Astrocyte (in vitro differentiated cells and primary cell): ENCODE measurements at regions not wholly inside any gene's neighbourhood (a gene's known extent, or its start where the extent isn't known, plus 50 kb on each side); places are given as distances from the start of the nearest gene placed in this dataset.
"Not testable (repeated sequence)": the region's sequence is repeated elsewhere in the genome, so short reads cannot be mapped to it uniquely, and the experiment has no call there.

Experiments used
- DNase-seq: peaks from one replicate; pipeline ENCODE4 v3.0.0-alpha.2; 2010; ENCODE audit warnings: low read depth
- FAIRE-seq: peaks from 2 replicates; lab custom pipeline; 2011; peaks lifted over from hg19 to GRCh38; lab: Jason Lieb, UNC
- H2AFZ ChIP-seq: 2 replicates; pipeline ENCODE4 v1.6.0; 2012; ENCODE audit warnings: low read depth, low read length, inconsistent platforms
- H3K27ac ChIP-seq: 2 replicates; pipeline ENCODE4 v1.5.1; 2011; ENCODE audit warnings: low read depth, low read length, inconsistent platforms
- H3K27me3 ChIP-seq: 2 replicates; pipeline ENCODE4 v1.6.0; 2011; ENCODE audit warnings: low read length, inconsistent platforms; ENCODE audit not compliant: insufficient read depth
- H3K36me3 ChIP-seq: 2 replicates; pipeline ENCODE4 v1.5.1; 2011; ENCODE audit warnings: low read length, inconsistent platforms; ENCODE audit not compliant: insufficient read depth
- H3K4me1 ChIP-seq: 2 replicates; pipeline ENCODE4 v1.5.1; 2011; ENCODE audit warnings: low read length, inconsistent platforms; ENCODE audit not compliant: insufficient read depth
- H3K4me2 ChIP-seq: 2 replicates; pipeline ENCODE4 v1.6.0; 2012; ENCODE audit warnings: low read length, inconsistent platforms
- H3K4me3 ChIP-seq: 2 replicates; pipeline ENCODE4 v1.5.1; 2011; ENCODE audit warnings: low read depth, mild to moderate bottlenecking, low read length, inconsistent platforms; ENCODE audit not compliant: insufficient read depth
- H3K79me2 ChIP-seq: 2 replicates; pipeline ENCODE4 v1.6.0; 2012; ENCODE audit warnings: mild to moderate bottlenecking, low read length, inconsistent platforms; ENCODE audit not compliant: insufficient read depth
- H3K9ac ChIP-seq: 2 replicates; pipeline ENCODE4 v1.6.0; 2012; ENCODE audit warnings: mild to moderate bottlenecking, low read length, inconsistent platforms
- H3K9me3 ChIP-seq: 2 replicates; pipeline ENCODE4 v1.5.1; 2012; ENCODE audit warnings: low read depth, mild to moderate bottlenecking, low read length, inconsistent platforms; ENCODE audit not compliant: insufficient read depth
- H4K20me1 ChIP-seq: 2 replicates; pipeline ENCODE4 v1.6.0; 2012; ENCODE audit warnings: low read length, inconsistent platforms; ENCODE audit not compliant: insufficient read depth
- H3K27ac Mint-ChIP-seq: one replicate; pipeline ENCODE4 v1.8.0; 2021; ENCODE audit warnings: mild to moderate bottlenecking, mixed read lengths; ENCODE audit not compliant: unreplicated experiment
- H3K27me3 Mint-ChIP-seq: one replicate; pipeline ENCODE4 v1.8.0; 2021; ENCODE audit warnings: low read depth, mixed read lengths; ENCODE audit not compliant: unreplicated experiment
- H3K36me3 Mint-ChIP-seq: one replicate; pipeline ENCODE4 v1.8.0; 2021; ENCODE audit warnings: low read depth, mixed read lengths; ENCODE audit not compliant: unreplicated experiment
- H3K4me1 Mint-ChIP-seq: one replicate; pipeline ENCODE4 v1.8.0; 2021; ENCODE audit warnings: low read depth, mixed read lengths; ENCODE audit not compliant: unreplicated experiment
- H3K4me3 Mint-ChIP-seq: one replicate; pipeline ENCODE4 v1.8.0; 2021; ENCODE audit warnings: mild to moderate bottlenecking, moderate library complexity, mixed read lengths; ENCODE audit not compliant: unreplicated experiment
- H3K9me3 Mint-ChIP-seq: one replicate; pipeline ENCODE4 v1.8.0; 2021; ENCODE audit warnings: mild to moderate bottlenecking, mixed read lengths; ENCODE audit not compliant: unreplicated experiment
- CTCF ChIP-seq: IDR thresholded peaks from 2 replicates; pipeline ENCODE4 v1.5.1; 2011; ENCODE audit warnings: low read depth, mild to moderate bottlenecking, inconsistent platforms, low read length, moderate library complexity; ENCODE audit not compliant: insufficient read depth
- EZH2 ChIP-seq: IDR thresholded peaks from 2 replicates; pipeline ENCODE4 v1.6.1; 2012; ENCODE audit warnings: mild to moderate bottlenecking, low read length, inconsistent platforms; ENCODE audit not compliant: insufficient read depth

- peaks cover 5% of the 10 kb centered on the region for H3K9me3 Mint-ChIP-seq
- no peak overlapping the region for H3K4me3 Mint-ChIP-seq
- Histone ChIP-seq H3K27ac (no peak overlapping the region), H4K20me1 (no peaks in the 10 kb centered on the region), H3K9me3 (no peaks in the 10 kb centered on the region), H3K4me2 (no peak overlapping the region), H3K9ac (no peak overlapping the region), H3K4me3 (no peak overlapping the region), H3K4me1 (no peaks in the 10 kb centered on the region), H3K36me3 (no peaks in the 10 kb centered on the region), H3K27me3 (peaks cover 6% of the 10 kb centered on the region), H3K79me2 (no peaks in the 10 kb centered on the region), H2AFZ (no peak overlapping the region)
- H3K27ac Mint-ChIP-seq, result no peak overlapping the region
- H3K4me1 Mint-ChIP-seq, result no peaks in the 10 kb centered on the region
- H3K27me3 Mint-ChIP-seq, result peaks cover 21% of the 10 kb centered on the region
- TF ChIP-seq EZH2 (no peak), CTCF (no peak)
- H3K36me3 Mint-ChIP-seq, result no peaks in the 10 kb centered on the region
- FAIRE-seq (no peak), DNase-seq (no peak)
Observed at GRCh38 chr15:57797110-57797509, 90.6 kb downstream of the POLR2M start.

- Mint-ChIP-seq H3K9me3 (peaks cover 5% of the 10 kb centered on the region), H3K27ac (no peak overlapping the region), H3K36me3 (no peaks in the 10 kb centered on the region), H3K27me3 (peaks cover 15% of the 10 kb centered on the region), H3K4me3 (no peak overlapping the region), H3K4me1 (no peaks in the 10 kb centered on the region)
- TF ChIP-seq CTCF, result no peak
- TF ChIP-seq EZH2, result no peak
- no peak for DNase-seq
- no peaks in the 10 kb centered on the region for H3K79me2 ChIP-seq
- no peak overlapping the region for H3K27ac ChIP-seq
- H3K4me1 ChIP-seq, result no peaks in the 10 kb centered on the region
- H2AFZ ChIP-seq, result no peak overlapping the region
- no peak overlapping the region for H3K4me2 ChIP-seq
- no peak overlapping the region for H3K4me3 ChIP-seq
- no peaks in the 10 kb centered on the region for H3K9me3 ChIP-seq
- no peaks in the 10 kb centered on the region for H4K20me1 ChIP-seq
- H3K27me3 ChIP-seq, result peaks cover 4% of the 10 kb centered on the region
- no peak for FAIRE-seq
- H3K36me3 ChIP-seq, result no peaks in the 10 kb centered on the region
- H3K9ac ChIP-seq, result no peak overlapping the region
Observed at GRCh38 chr15:57797568-57798267, 91.2 kb downstream of the POLR2M start.

GRCh38 chr15:57806003-57806402, 99.5 kb downstream of the POLR2M start:
- no peak for FAIRE-seq
- no peak overlapping the region for H2AFZ ChIP-seq
- H3K4me1 Mint-ChIP-seq, result no peaks in the 10 kb centered on the region

GRCh38 chr15:57809285-57809684, 102.8 kb downstream of the POLR2M start:
- not testable (repeated sequence) for H2AFZ ChIP-seq, FAIRE-seq, H3K36me3 ChIP-seq, H4K20me1 ChIP-seq, H3K27ac Mint-ChIP-seq, H3K79me2 ChIP-seq, H3K4me3 ChIP-seq, H3K27me3 Mint-ChIP-seq, H3K9ac ChIP-seq, H3K9me3 Mint-ChIP-seq, H3K4me1 ChIP-seq, H3K9me3 ChIP-seq, H3K27me3 ChIP-seq, DNase-seq, H3K4me3 Mint-ChIP-seq, H3K36me3 Mint-ChIP-seq, H3K4me1 Mint-ChIP-seq, H3K4me2 ChIP-seq, H3K27ac ChIP-seq

More at GRCh38 chr15:57806003-57806402, 99.5 kb downstream of the POLR2M start:
- Mint-ChIP-seq H3K4me3 (no peak overlapping the region), H3K27me3 (peaks cover 4% of the 10 kb centered on the region), H3K27ac (no peak overlapping the region), H3K36me3 (no peaks in the 10 kb centered on the region), H3K9me3 (peaks cover 1% of the 10 kb centered on the region)
- no peak overlapping the region for H3K9ac ChIP-seq
- H3K27me3 ChIP-seq, result no peaks in the 10 kb centered on the region
- no peak overlapping the region for H3K4me2 ChIP-seq
- H3K79me2 ChIP-seq, result no peaks in the 10 kb centered on the region
- TF ChIP-seq EZH2 (no peak), CTCF (no peak)
- H3K4me3 ChIP-seq, result no peak overlapping the region
- no peak for DNase-seq
- no peaks in the 10 kb centered on the region for H3K36me3 ChIP-seq
- H3K9me3 ChIP-seq, result no peaks in the 10 kb centered on the region
- no peak overlapping the region for H3K27ac ChIP-seq
- no peaks in the 10 kb centered on the region for H3K4me1 ChIP-seq
- no peaks in the 10 kb centered on the region for H4K20me1 ChIP-seq
